Sigmoid colon (tissue), 4 donors: ENCODE measurements at regions not wholly inside any gene's neighbourhood (a gene's known extent, or its start where the extent isn't known, plus 50 kb on each side); places are given as distances from the start of the nearest gene placed in this dataset.

Experiments used
- EP300 ChIP-seq, 4 donors: sonication (generic); formaldehyde crosslinking; IDR thresholded peaks; one replicate each; pipeline ENCODE4 v1.6.1; 2017; ENCODE audit warnings: antibody characterized with exemption in 4 of 4
- POLR2A ChIP-seq, 2 donors: fragments of 450-650 bp; IDR thresholded peaks; one replicate each; pipeline ENCODE4 v1.6.1; 2016; ENCODE audit warnings: antibody characterized with exemption in 2 of 2, mild to moderate bottlenecking in 2 of 2, moderate library complexity in 2 of 2

DNA sequence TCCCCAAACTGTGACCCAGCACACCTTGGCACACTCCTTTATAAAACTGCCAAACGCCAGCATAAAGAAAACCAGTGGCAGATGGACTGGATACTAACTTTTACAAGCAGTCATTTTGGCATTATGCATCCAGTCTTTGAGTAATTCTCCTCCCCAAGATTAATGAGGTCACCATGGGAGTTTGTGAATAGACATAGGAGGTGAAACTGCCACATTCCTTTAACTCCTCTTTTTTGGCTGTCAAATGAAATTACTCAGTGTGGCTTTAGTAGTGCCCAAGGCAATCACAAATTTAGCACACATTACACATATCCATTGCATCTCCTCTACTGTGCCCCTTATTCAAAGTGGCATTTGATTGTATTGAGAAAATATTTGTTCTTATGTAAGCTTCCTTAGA is 315.3 kb upstream of the FGF13 start:
- TF ChIP-seq POLR2A (IDR thresholded peaks at IDR 0.05) (no peak), EP300 (IDR thresholded peaks at IDR 0.05) (no peak)
